Right ventricle myocardium inferior (tissue), 1 donor: ENCODE measurements at regions not wholly inside any gene's neighbourhood (a gene's known extent, or its start where the extent isn't known, plus 50 kb on each side); places are given as distances from the start of the nearest gene placed in this dataset.
A peak's percentile ranks its signal among the peaks of the same experiment; 100 is the strongest.

Experiments used
- ATAC-seq: fragments of 200-7000 bp; cut with Tn5 transposase; one replicate; pipeline ENCODE4 v1.9.1; 2020; ENCODE audit warnings: mild to moderate bottlenecking, moderate library complexity
- DNase-seq: peaks from one replicate; pipeline ENCODE4 v3.0.0; 2021; ENCODE audit errors: missing footprints
- intact Hi-C: fragments of 100-400 bp; cut with DNase I; formaldehyde crosslinking; loops from one replicate; pipeline ENCODE4 v1.11.0; 2022
- donor health status: DM: no; HTN: yes; CAD: no; lungs with severe emphysema.

GRCh38 chr9:103362986-103363385 is 367.9 kb downstream of the CYLC2 start:
- DNase-seq (no peak), ATAC-seq (no peak)
- intact Hi-C loops = no loop called here

DNA sequence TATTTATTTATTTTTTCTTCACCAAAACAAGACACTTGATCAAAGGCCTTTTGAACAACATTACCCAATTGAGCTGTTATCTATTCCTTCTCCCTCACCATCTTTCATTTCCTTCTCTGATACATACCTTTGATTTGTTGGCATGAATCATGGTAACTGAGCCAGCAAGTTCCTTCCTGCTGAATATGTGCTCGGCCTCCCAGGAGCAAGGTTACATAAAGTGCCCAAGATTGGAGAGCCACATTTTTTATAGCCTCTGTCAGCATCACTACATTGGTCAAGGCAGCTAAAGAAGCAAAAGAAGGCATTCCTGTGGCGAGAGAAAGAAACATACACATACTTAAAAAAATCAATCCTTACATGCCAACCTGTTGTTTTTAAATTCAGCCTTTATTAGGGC is 369.6 kb downstream of the CYLC2 start:
- no peak for ATAC-seq

DNA sequence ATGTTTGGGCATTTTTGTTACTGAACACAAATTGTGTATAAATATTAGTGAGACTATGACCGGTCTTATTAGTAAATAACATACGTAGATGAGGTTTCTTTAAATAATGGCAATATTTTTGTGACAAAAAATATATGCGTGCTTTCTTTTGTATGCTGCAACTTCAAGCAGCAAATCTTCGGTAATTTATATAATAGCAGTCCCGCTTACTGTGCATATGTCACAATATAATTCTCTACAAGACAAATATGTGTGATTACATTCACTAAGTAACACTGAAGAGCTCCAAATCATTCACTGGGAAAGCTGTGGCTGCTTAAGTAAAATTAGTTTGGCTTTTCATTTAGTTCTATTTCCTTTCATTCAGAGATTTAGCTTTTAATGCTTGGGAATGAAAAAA is 376.0 kb downstream of the CYLC2 start:
- intact Hi-C loops = no loop called here
- DNase-seq (no peak), ATAC-seq (no peak)

More for the DNA sequence above, 369.6 kb downstream of the CYLC2 start:
- no peak for DNase-seq
- intact Hi-C loops = no loop called here

DNA sequence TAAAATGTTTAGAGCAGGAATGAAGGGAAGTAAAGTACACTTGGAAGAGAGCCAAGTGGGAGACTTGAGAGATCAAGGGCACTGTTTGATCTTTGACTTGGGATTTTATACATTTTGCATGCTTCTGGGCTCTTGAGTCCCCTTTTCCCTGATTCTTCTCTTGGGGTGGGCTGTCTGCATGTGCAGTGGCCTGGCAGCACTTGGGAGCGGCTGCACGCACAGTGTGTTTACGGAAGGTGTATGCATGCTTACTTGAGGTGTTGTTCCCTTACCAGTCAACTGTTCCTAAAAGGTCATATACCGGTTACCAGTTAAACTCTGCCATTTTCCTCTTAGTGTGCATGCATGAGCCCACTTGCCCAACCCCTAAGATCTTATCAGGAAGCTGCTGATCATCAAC is 377.7 kb downstream of the CYLC2 start:
- no peak for ATAC-seq
- no peak for DNase-seq
- intact Hi-C loops = no loop called here

GRCh38 chr9:103377667-103378066 is 382.5 kb downstream of the CYLC2 start:
- no peak for DNase-seq
- no peak for ATAC-seq
- intact Hi-C loops = no loop called here

GRCh38 chr9:103397868-103398600 is 402.9 kb downstream of the CYLC2 start:
- ATAC-seq (no peak), DNase-seq (no peak)
- intact Hi-C loops = no loop called here

DNA sequence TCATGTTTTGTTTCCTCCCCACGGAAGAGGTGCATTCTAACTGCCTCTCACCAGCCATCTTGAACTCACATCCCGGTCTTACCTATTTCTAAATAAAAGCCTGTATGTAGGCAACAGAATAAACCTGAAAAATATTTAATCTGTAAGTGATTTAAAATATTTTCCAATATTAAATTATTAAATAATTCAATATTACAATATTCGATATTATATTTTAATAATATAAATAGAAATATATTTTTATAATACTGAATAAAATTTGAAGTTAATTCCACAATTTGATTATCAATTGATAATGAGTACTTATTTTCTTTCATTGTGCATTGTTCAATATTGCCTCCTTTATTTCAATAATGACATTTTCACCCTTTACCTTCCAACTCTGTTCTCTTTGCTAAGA is 404.4 kb downstream of the CYLC2 start:
- intact Hi-C loops = no loop called here
- no peak for ATAC-seq
- DNase-seq = no peak

GRCh38 chr9:103407260-103407659 is 412.1 kb downstream of the CYLC2 start:
- ATAC-seq (no peak), DNase-seq (no peak)

GRCh38 chr9:103410059-103410458 is 414.9 kb downstream of the CYLC2 start:
- ATAC-seq = no peak
- no peak for DNase-seq
- intact Hi-C loops = no loop called here

More at GRCh38 chr9:103407260-103407659, 412.1 kb downstream of the CYLC2 start:
- intact Hi-C loops = no loop called here

GRCh38 chr9:103427696-103428095 is 432.6 kb downstream of the CYLC2 start:
- intact Hi-C loops = no loop called here
- DNase-seq (no peak), ATAC-seq (no peak)

- no peak for ATAC-seq
- intact Hi-C loops = no loop called here
- DNase-seq = no peak
Observed at GRCh38 chr9:103430469-103430868, 435.3 kb downstream of the CYLC2 start.

DNA sequence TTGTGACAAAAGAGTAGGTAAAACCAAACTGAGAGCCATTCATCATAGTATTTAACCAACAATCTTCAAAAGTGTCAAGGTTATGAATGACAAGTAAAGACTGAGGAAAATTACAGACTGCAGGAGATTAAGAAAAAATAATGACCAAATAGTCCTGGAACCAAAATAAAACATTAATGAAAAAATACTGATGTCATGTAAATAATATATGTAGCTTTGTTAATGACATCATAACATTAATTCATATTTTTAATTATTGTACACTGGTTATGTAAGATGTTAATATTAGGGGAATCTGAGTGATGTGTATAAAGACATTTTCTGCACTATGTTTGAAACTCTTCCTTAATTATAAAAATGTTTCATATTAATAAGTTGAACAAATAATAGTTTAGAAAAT is 436.7 kb downstream of the CYLC2 start:
- intact Hi-C loops = no loop called here
- ATAC-seq (no peak), DNase-seq (no peak)

DNA sequence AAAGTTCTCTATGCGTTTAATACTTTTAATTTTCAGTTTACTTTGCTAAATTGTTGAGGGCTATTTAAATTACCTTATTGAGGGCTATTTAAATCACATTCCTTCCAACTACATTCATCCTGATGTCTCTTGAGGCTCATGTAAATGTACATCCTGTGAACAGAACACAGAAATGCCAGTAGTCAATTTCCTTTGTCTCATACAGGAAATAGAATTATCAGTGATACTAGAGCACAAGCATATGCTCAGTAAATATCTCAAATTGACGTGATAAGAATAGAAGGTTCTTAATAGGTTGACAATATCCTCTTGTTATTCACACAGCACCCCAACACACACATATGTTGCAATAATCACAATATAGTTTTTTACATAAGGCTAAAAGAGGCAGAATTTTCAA is 449.0 kb downstream of the CYLC2 start:
- intact Hi-C loops = no loop called here
- no peak for DNase-seq
- no peak for ATAC-seq

DNA sequence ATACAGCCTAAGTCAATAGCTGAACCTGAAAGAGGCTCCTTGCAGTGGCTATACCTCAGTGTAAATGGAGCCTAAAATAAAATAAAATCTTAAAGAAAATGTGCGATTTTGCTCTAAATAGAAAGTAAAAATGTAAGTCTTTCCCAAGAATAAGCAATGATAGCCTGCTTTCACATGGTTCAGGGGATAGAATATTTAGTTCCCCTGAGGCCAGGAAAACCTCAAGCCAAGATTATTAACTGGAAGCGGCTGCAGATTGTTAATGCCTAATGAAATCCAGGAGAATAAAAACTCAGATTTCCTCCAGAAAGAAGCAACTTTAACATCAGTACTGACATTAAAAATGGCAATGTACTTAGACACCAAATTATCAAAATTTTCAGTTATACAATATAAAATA is 463.7 kb downstream of the CYLC2 start:
- intact Hi-C loops = no loop called here
- ATAC-seq (no peak), DNase-seq (no peak)

- intact Hi-C loops = no loop called here
- DNase-seq (no peak), ATAC-seq (no peak)
Observed at GRCh38 chr9:103471241-103471640, 476.1 kb downstream of the CYLC2 start.

DNA sequence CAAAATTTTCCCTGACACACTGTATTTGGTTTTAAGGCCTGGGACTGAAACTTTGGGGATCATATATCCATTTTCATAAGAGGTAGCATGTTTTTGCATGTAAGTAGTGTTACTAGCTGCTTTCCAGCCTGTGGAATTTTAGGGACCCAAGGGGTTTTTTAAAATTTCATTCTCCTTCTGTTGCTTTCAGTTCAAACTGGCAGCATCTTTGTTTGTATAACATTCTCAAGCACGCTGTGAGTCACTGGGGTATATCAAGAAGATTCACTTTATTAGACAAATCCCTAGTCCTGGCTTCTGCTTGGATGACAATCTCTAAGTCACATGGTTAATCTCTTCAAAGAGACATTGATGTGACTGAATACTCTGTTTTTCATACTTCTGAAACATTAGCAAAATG is 479.0 kb downstream of the CYLC2 start:
- DNase-seq (no peak), ATAC-seq (no peak)

GRCh38 chr9:103483471-103484096 is 488.5 kb downstream of the CYLC2 start:
- ATAC-seq (no peak), DNase-seq (peak; percentile 61)
- intact Hi-C loops = no loop called here

More for the DNA sequence above, 479.0 kb downstream of the CYLC2 start:
- intact Hi-C loops = no loop called here

GRCh38 chr9:103485138-103485537 is 490.0 kb downstream of the CYLC2 start:
- intact Hi-C loops = no loop called here
- no peak for DNase-seq
- no peak for ATAC-seq

- DNase-seq (peak; percentile 13), ATAC-seq (no peak)
- intact Hi-C loops = no loop called here
Observed at GRCh38 chr9:103514767-103515166, 519.6 kb downstream of the CYLC2 start.

DNA sequence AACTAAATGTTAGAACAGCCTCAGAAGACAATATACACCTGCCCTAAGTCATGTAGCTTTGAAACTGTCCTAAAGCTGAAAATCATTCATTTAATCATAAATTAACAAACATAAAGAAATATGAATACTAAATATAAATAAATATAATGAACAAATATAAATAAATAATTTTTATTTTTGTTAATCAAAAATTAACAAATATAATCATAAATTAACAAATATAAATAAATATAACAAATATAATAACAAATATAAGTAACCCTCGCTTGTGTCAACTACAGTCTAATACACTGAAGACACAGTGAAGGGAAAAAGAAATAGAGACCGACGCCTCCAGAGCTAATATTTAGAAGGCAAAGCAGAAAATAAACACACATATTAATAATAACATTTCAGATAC is 527.3 kb downstream of the CYLC2 start:
- no peak for DNase-seq
- no peak for ATAC-seq

DNA sequence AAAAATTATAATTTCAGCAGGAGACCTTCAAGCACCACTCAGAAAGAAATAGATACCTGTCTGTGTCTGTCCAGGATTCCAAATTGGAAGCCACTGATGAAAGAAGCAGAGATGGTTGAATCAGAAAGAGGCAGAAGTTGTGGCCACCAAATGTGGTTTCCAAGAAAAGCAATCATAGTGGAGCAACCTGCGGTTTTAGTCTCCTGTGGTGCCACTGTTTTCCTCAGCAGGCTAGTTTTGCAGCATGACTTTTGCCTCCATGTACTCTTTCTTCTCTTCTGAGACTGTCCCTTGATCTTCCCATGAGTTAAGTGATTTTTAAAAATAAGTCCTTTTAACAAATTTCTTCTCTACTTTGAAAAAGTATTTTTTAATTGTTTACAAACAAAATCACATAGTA is 535.8 kb downstream of the CYLC2 start:
- ATAC-seq (no peak), DNase-seq (no peak)
- intact Hi-C loops = no loop called here

More for the DNA sequence above, 527.3 kb downstream of the CYLC2 start:
- intact Hi-C loops = no loop called here
